Fibroblast of skin of abdomen (primary cell): ENCODE measurements at regions not wholly inside any gene's neighbourhood (a gene's known extent, or its start where the extent isn't known, plus 50 kb on each side); places are given as distances from the start of the nearest gene placed in this dataset.
"Not testable (repeated sequence)": the region's sequence is repeated elsewhere in the genome, so short reads cannot be mapped to it uniquely, and the experiment has no call there.

Experiments used
- DNase-seq: peaks from one replicate; pipeline ENCODE4 v3.0.0-alpha.2; 2013

DNA sequence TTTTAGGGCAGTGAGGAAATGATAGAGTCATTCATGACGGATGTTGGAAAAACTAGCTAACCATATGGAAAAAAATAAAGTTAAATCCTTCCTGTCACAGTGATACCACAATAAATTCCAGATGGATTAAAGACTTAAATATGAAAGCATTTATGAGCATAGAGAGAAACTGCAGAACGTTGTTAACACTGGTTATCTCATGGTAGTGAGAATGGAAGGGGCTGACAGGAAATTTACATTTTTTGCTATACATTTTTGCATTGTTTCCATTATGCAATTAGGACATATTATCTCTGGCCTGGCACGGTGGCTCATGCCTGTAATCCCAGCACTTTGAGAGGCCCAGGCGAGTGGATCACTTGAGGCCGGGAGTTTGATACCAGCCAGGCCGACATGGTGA lies 130.5 kb upstream of the VOPP1 start:
- peak; percentile 65 for DNase-seq

DNA sequence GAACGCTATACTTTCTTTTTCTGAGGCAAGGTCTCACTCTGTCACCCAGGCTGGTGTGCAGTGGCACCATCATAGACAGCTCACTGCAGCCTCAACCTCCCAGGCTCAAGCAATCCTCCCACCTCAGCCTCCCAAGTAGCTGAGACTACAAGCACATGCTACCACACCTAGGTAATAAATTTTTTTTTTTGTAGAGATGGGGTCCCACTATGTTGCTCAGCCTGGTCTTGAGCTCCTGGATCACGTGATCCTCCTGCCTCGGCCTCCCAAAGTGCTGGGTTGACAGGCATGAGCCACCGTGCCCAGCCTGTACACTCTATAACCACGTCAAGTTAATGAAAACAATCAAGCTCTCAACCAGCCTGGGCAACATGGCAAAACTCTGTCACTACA lies 127.1 kb upstream of the VOPP1 start:
- DNase-seq = not testable (repeated sequence)

DNA sequence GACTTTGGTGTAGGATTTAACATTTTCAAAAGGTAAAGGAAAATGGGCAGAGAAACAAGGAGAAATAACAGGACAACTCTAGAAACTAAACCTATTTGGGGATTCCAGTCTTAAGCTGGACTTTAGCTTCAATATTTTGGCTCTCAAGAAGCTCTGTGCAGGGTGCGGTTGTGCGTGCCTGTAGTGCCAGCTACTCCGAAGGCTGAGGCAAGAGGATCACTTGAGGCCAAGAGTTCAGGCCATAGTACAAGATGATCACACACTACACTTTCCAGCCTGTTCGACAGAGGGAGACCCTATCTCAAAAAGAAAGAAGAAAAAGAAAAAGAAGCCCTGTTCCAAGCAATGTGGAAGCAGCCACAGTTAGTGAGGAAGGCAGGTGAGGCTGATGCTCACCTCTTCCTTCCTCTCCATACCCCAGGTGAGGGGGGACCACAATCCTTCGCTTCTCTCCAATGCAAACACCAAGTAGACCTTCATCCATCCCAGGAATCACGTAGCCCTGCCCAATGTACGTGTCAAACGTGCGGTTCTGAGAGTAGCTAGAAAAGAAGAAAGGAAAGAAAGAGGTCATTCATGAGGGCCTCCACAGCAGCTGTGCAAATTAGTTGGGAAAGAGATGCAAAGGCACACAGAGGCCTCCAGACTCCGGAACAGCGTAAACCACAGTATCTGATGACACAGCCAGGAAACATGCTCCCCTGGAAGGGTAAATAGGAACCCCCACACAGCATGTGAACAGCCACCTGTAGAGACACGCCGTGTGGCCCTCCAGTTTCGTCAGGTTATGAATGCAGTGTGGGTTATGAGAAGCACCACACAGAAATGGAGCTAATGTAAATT lies 126.5 kb upstream of the VOPP1 start:
- peak; percentile 67 for DNase-seq

DNA sequence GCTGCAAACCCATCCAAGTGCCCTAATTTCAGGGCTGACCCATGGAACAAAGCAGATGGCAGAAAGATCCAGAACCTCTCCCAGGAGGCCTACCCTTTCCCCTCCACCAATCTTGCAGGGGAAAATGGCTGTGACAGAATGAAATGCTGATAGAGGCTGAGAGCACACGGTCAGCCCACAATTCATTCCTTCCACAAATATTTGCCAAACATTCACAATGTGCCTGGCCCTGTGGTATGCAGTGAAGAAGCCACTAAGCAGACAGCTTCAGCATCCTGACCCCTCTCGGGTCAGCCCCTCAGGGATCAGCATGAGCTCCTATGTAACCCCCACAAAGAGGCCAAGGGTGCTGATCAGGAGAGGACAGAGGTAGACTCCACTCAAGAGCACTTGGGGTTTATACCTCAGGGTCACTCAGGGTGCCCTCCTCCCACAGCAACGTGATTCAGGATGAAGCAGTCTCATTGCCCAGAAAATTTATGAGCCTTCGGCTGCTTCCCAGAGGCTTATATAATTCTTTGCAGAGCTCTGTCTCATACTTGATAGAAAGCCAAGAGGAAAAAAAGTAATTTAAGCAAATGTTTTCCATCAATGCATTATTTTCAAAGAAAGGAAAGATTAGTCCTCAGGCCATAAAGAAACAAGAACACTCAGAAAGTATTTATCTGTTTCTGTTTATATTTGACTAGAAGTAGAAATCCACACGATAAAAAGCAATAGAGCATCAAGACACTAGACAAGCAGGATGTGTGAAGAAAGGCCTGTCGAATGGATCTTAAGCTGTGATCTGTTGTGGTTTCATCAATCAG lies 123.8 kb upstream of the VOPP1 start:
- DNase-seq = peak; percentile 93

DNA sequence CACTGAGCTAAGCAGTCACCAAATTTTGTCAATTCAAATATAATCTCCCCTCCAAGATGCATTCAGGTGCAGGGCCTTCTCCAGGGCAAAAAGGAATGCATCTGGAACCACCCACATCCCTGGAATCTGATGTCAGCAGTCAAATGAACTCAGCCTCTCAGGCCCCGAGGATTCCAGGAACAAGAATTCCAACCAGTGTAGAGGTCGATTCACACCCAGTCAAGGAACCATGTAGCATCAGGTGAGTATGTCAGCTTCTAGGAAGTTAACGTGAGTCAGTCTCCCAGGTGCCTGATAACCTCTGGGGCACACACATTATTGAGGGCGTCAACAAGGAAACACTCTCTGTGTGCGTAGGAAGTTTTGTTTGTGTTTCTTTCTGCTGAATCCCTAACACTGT lies 122.2 kb upstream of the VOPP1 start:
- DNase-seq = peak; percentile 18

DNA sequence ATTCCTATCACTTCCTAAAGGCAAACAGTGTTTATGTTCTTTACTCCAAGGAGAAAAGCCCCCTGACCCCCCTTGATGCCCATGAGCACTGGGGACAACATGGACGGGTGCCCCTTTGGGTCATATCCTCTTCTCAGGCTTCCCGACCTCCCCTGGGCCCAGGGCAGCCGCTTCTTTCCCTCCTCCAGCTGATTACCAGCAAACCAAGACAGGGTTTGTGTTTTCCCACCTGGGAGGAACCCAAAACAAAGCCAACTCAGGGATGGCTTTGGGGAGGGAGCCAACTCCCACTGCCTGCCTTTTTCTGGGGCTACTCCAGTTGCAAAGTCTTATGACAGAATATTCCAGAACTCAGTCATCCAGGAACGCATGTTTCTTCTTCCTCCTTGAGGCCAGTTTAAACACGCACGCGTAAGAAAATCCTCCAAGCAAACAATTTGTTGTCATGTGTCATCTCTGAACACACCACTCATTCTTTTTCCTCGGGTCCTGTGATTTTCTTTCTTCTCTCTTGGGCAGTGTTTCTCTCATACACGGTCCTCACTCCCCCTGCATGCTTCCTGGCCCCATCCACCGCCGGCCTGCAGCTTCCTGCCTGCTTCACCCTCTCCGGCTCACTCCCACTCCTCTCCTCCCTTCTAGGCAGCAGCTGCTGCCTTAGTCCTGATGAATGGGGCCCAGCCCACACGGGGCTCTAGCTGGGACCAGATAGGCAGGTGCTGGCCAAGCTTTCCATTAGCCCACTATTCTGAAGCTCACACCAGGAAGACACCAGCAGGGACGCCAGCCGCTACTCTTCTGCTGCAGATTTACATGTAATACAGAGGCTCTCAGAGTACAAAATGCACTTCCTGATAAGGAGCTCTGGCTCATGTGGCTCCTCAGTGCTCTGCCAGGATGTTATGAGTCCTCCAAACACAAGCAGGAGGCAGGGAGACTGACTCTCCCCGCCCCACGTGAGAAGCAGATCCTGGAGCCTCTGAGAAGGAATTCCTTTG lies 116.7 kb upstream of the VOPP1 start:
- DNase-seq = peak; percentile 80

DNA sequence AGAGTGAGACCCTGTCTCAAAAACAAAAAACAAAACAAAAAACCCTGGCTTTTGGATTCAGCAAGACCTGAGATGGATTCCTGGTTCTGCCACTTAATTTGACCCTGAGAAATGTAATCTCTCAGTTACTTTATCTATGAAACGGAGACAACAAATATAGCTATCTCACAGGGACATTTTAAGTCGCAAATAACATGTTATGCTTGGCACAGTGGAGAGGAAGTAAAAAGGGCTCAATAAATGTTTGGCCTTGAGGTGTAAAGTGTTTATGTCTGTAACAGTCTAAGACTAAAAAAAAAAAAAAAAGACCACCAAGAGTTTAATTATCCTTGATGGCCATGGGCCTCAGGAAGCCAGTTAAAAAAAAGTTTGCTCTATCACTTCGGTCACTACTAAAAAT lies 116.0 kb upstream of the VOPP1 start:
- DNase-seq = not testable (repeated sequence)

DNA sequence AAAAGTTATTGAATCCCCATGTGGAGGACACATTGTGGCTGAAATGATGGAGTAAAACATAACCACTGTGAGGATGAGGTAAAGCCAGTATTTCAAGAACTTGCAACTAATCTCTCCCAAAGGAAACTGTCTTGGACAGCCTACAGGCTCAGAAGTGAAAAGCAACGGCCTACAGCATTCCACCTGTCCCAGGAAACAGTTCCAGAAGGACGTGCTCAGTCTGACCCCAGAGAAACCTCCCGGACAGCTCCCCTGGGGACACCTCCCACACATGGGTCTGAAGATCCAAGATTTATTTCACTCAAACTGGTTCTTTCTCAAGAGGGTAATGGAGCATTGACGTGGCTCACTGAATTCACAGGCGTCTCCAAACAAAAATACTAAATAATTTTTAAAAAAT lies 115.0 kb upstream of the VOPP1 start:
- not testable (repeated sequence) for DNase-seq

DNA sequence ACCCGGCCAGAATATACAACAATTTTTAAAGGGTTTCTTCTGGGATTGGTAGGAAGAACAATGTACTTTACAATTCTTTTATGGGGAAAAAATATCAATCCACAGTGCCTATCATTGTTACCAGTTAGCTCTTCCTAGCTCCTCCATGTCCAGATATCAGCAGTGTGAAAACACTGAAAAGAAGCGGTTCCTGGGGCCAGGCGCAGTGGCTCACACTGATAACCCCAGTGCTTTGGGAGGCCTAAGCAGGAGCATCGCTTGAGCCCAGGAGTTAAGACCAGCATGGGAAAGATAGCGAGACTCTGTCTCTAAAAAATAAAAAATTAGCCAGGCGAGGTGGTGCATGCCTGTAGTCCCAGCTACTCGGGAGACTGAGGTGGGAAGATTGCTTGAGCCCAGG lies 114.5 kb upstream of the VOPP1 start:
- not testable (repeated sequence) for DNase-seq

DNA sequence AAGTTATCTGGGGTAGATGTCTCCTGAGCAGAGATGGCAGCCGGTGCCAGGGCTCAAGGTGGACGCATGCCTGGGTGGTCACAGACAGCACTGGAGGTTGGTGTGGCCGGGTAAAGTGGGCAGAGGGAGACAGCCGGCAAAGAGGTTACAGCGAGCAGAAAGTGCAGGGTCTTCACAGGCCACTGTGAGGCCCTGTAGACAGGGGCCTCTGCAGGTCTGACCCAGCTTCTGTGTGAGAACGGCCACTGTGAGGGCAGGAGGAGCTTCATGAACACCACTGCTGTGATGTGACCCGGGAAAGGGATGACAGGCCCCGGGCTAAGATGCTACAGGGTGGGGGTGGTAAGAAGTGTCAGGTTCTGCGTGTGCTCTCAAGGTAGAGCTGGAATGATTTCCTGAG lies 111.2 kb upstream of the VOPP1 start:
- DNase-seq = not testable (repeated sequence)

DNA sequence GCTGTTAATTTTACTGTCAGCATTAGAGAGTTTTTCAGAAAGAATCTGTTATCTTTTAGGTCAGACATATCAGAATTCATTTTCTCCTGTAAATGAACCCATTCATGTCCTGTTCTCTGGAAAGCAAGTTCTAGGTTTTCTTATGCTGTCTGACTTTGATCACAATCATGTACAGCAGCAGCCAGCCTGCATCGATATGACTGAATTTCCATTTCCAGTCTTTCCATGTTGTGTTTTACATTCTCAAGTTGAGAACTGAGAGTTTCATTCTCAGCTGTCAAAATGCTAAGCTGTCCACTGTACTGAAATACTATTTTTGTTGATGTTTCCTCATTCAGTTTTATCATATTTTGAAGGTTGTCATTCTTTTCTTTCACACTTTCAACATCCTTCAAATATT lies 103.3 kb upstream of the VOPP1 start:
- not testable (repeated sequence) for DNase-seq

DNA sequence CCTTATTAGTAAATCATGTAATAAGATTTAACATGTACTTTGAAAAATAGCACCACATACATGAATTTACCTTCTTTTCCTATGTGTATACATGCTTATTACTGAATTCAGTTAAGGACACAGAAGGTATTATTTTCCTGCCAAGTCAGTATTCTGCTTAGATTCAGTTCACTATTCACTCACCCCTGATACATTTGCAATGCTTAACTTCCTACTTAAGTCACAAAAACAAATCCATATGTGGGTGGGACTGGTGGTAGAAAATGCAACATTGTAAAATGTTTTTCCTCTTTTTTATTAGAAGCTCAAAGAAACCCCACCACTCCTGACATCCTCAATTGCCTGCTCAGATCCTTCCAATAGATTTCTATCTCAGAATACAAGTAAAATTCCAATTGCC lies 101.2 kb upstream of the VOPP1 start:
- DNase-seq = not testable (repeated sequence)

DNA sequence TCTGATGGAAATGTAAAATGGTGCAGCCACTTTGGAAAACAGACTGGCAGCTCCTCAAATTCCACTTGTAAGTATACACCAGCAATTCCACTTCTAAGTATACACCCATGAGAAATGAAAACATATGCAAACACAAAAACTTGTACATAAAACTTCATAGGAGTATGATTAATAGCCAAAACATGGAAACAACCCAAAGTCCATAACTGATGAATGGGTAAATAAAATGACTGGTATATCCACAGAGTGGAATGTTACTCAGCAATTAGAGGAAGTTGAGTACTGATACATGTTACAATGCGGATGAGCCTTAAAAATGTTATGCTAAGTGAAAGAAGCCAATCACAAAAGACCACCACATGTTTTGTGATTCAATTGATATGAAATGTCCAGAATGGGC lies 99.8 kb upstream of the VOPP1 start:
- not testable (repeated sequence) for DNase-seq

DNA sequence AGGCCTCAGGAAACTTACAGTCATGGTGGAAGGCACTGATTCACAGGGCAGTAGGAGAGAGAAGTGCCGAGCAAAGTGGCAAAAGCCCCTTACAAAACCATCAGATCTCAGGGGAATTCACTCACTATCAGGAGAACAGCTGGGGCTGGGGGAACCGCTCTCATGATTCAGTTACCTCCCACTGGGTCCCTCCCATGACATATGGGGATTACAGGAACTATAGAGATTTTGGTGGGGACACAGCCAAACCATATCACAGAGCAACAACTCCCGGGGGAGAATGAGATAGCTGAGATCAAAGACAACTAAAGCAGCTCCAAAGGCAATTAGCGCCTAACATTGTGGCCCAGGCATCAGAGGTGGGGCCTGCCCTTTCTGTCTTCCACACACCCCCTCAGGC lies 85.4 kb upstream of the VOPP1 start:
- DNase-seq = no peak

DNA sequence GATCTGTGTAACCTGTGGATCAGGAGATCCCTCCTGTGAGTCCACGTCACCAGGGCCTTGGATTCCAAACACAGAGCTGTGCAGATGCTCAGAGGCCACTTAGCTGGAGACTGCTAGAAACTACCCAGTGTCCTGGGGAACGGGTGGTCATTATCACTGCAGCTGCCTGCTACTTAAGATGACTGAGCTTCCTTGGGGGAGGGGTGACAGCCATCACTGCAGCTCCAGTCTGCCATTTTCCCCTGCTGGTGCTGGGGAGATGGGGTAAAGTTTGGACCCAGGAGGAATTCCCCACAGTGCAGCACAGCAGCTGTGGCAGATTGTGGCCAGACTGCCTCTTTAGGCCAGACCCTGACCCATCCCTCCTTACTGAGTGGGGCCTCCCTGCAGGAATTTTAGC lies 78.8 kb upstream of the VOPP1 start:
- no peak for DNase-seq

DNA sequence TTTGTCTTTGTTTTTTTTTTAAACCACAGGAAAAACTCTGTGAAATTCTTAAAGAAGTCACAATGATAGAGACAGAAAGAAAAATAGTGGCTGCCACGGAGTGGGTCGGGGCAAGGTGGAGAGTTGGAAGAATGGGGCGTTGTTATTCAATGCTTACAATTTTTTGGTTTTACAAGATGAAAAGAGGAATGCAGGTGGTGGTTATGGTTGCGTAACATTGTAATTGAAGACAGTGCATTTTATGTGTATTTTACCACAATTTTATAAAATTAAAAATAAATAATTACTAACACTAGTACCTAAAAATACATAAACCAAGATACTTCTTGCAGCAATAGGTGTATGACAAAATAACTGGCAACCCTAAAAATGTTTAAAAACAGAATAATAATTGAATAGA lies 76.9 kb upstream of the VOPP1 start:
- no peak for DNase-seq

DNA sequence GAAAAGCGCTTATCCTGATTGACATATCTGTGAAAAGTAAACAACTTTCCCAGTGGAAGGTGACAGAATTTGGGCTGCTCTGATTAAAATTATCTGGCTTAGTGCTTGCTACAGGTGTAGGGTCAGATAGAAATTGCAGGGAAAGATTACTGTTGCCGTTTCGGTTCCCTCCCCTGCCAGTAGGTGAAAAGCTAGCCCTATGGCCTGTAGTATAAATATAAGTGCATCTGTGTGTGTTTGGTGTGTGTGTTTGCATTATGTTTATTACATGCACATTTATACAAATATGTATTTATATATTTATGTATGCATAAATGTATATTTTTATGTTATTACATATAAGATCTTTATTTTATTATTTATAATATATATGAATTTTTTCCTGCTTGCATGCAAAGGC lies 72.3 kb upstream of the VOPP1 start:
- DNase-seq = no peak

DNA sequence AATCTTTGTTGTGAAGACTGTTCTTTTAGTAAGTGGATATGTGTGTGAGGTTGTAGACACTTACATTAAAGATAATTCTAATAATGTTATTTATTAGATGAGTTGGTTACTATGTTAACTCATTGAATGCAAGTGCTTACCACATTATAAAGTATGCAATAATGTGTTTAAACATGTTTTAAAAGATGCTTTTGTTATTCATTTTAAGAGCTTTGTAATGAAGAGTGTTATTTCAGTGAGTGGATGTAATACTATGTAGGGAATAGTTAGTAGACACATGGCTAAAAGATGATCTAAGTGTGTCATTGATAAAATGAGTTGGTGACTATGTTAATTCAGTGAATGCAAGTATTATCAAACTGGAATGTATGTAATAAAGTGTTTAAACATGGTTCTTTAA lies 70.0 kb upstream of the VOPP1 start:
- no peak for DNase-seq

DNA sequence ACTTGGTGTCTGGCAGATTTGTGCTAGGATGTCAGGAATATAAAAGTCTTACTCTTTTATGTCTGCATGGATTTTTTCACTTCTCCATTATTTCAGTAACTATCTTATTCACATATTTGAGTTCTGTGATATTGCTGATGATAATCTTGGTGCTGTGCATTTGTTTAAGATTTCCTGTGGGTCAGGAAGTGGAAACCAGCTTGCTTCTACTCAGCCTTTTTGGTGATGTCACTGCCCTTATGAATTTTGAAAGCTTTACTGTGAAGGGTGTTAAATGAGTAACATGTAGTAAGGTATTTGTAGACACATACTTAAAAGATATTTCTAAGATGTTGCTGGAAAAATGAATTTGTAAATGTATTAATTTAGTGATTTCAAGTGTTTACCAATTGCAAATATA lies 69.5 kb upstream of the VOPP1 start:
- peak; percentile 25 for DNase-seq

DNA sequence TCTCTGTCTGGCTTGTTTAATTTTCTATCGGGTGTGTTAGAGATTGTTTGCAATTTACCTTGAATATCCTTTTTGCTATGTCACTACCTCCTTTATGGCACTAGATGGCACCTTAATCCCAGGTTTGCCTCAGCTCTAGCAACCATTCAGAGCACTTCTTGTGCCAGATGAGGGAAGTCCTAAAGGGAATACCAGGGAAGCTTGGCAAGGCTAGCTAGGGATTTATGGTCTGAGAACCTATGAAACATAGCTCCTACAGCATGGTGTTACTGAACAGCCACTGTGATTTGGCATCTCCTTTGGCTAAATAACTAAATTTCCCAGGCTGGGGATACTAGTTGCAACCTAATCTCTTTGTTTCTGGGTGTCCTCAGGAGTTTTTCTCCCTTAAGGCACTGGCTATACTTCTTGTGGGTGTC lies 69.0 kb upstream of the VOPP1 start:
- peak; percentile 87 for DNase-seq

DNA sequence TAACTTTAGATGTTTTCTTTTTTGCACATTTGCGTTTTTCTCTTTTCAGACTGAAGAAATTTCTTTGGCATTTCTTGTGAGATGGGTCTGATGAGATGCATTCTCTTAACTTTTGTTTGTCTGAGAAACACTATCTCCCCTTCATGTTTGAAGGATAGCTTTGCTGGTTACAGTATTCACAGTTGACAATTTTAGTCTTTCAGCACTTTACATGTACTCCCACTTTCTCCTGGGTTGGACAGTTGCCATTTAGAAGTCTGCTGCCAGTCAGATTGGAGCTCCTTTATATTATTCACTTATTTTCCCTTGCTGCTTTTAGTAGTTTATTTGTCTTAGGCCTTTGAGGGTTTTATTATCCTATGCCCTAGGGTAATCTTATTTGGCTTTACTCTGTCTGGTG lies 67.3 kb upstream of the VOPP1 start:
- no peak for DNase-seq

DNA sequence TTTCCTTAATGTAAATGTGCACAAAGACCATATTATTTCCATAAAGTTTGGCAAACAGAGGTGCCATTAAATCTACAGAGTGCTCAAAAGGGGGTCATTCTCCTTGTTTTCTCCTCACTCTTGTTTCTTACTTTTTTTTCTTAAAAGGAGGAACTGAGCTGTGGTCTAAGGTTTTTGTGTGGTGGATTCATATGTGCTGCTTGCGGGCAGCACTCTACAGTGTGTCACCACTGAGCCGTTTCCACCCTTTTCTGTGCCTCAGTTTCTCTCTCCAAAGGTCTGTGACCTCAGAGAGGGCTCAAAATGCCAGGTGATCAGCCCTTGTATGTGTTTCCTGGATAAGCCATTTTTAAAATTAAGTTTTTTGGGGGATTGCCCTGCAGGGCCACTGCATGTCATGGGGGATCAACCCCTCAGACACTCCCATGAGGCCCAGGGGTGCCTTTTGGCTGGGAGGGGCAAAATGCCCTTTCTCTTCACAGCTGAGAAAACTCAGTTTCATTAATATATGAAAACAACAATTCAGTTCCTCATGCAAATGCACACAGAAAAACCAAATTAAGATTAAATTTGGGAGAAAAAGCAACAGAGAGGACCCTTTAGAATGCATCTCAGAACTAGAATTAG lies 56.9 kb upstream of the VOPP1 start:
- no peak for DNase-seq
